CD4-positive, alpha-beta T cell (primary cell): ENCODE measurements at regions not wholly inside any gene's neighbourhood (a gene's known extent, or its start where the extent isn't known, plus 50 kb on each side); places are given as distances from the start of the nearest gene placed in this dataset.

Experiments used
- ATAC-seq: fragments of 200-7000 bp; cut with Tn5 transposase; one replicate; pipeline ENCODE4 v1.10.0; 2022; ENCODE audit warnings: mild to moderate bottlenecking; ENCODE audit not compliant: poor library complexity
- CTCF ChIA-PET: fragments of 350-600 bp; sonication (Branson Sonifier 250); formaldehyde crosslinking; loops from one replicate; lab custom pipeline; 2021; ENCODE audit warnings: antibody characterized with exemption, inconsistent platforms; lab: Charles Lee
- POLR2A ChIA-PET: fragments of 350-600 bp; sonication (Branson Sonifier 250); formaldehyde crosslinking; loops from one replicate; lab custom pipeline; 2021; ENCODE audit warnings: antibody characterized with exemption, inconsistent platforms; lab: Charles Lee
- DNase-seq, 14 experiments: peaks; one replicate each; pipeline ENCODE4 v3.0.0-alpha.2; 2013 to 2020; ENCODE audit warnings: mixed read lengths in 2 of 14
- H3K27ac ChIP-seq, 2 donors: one replicate each; pipeline versions ENCODE4 v1.5.1 to v1.7.0; 2013; ENCODE audit warnings: low read length in 2 of 2, low read depth in 1 of 2, mild to moderate bottlenecking in 1 of 2
- H3K27me3 ChIP-seq, 2 experiments: 1 replicate in 1 of 2; 2 replicates in 1 of 2; pipeline versions ENCODE4 v1.6.1 to v1.7.0; 2013; ENCODE audit warnings: low read length in 2 of 2, control low read depth in 1 of 2, mild to moderate bottlenecking in 1 of 2, moderate library complexity in 1 of 2; ENCODE audit not compliant: insufficient read depth in 2 of 2, control insufficient read depth in 1 of 2
- H3K36me3 ChIP-seq: one replicate; pipeline ENCODE4 v1.6.1; 2013; ENCODE audit warnings: low read length, control low read depth; ENCODE audit not compliant: insufficient read depth
- H3K4me1 ChIP-seq: one replicate; pipeline ENCODE4 v1.6.1; 2013; ENCODE audit warnings: low read length, control low read depth; ENCODE audit not compliant: insufficient read depth
- H3K4me3 ChIP-seq: one replicate; pipeline ENCODE4 v1.5.1; 2013; ENCODE audit warnings: mild to moderate bottlenecking, low read length, moderate library complexity
- H3K9me3 ChIP-seq, 2 experiments: 1 replicate in 1 of 2; 2 replicates in 1 of 2; pipeline versions ENCODE4 v1.6.1 to v1.7.0; 2013; ENCODE audit warnings: low read length in 2 of 2, mild to moderate bottlenecking in 2 of 2, control low read depth in 1 of 2, moderate library complexity in 1 of 2; ENCODE audit not compliant: control insufficient read depth in 1 of 2, insufficient read depth in 1 of 2
- H3K27ac Mint-ChIP-seq: one replicate; pipeline ENCODE4 v1.8.0; 2020; ENCODE audit warnings: mixed read lengths
- H3K27me3 Mint-ChIP-seq: one replicate; pipeline ENCODE4 v1.8.0; 2021; ENCODE audit warnings: mixed read lengths
- H3K36me3 Mint-ChIP-seq: one replicate; pipeline ENCODE4 v1.8.0; 2021; ENCODE audit warnings: low read depth, mixed read lengths
- H3K4me1 Mint-ChIP-seq: one replicate; pipeline ENCODE4 v1.8.0; 2021; ENCODE audit warnings: low read depth, mixed read lengths
- H3K4me3 Mint-ChIP-seq: one replicate; pipeline ENCODE4 v1.8.0; 2020; ENCODE audit warnings: mild to moderate bottlenecking, mixed read lengths
- H3K9me3 Mint-ChIP-seq: one replicate; pipeline ENCODE4 v1.8.0; 2020; ENCODE audit warnings: mixed read lengths
- CTCF ChIP-seq: fragments of 200-600 bp; IDR thresholded peaks from one replicate; pipeline ENCODE4 v1.8.0; 2022; ENCODE audit warnings: antibody characterized with exemption, mild to moderate bottlenecking
- intact Hi-C, 2 experiments: fragments of 100-400 bp; cut with DNase I in 1 of 2; cut with micrococcal nuclease in 1 of 2; formaldehyde crosslinking; loops; one replicate each; pipeline versions ENCODE4 v1.15.1 to v1.9.0; 2023 to 2025; cut with DNase I, micrococcal nuclease

GRCh38 chr7:19248681-19249080 lies 103.5 kb upstream of the FERD3L start:
- Mint-ChIP-seq H3K4me3 (no peak overlapping the region), H3K27ac (no peak overlapping the region), H3K27me3 (no peaks in the 10 kb centered on the region), H3K4me1 (no peaks in the 10 kb centered on the region), H3K36me3 (no peaks in the 10 kb centered on the region), H3K9me3 (peaks cover 9% of the 10 kb centered on the region)
- DNase-seq: no peak
- ChIA-PET POLR2A (no interaction called here), CTCF (no interaction called here)
- Histone ChIP-seq H3K36me3 (no peaks in the 10 kb centered on the region), H3K9me3 (peaks cover 0 to 4% of the 10 kb centered on the region in 2 experiments), H3K4me3 (no peak overlapping the region), H3K27ac (no peak overlapping the region), H3K27me3 (no peaks in the 10 kb centered on the region), H3K4me1 (no peaks in the 10 kb centered on the region)
- no peak for ATAC-seq
- TF ChIP-seq CTCF: no peak
- intact Hi-C loops: no loop called here

DNA sequence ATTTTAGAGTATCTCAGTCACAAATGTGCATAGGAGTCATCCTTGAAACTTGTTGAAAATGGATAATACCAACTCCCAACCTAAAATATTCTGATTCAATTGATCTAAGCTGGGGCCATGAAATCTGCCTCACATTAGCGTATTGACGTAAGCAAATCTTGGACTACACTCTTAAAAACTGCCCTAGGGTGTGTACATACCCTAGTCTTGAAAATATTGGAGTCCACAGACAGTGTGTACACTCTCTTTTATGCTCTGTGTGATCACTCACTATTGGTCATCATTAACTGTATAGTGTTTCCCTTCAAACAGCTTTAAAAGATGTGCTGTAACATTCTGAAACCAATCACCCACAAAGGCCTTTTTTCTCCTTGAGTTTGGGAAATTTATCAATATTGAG lies 102.9 kb upstream of the FERD3L start:
- CTCF ChIA-PET: no interaction called here
- no peak for TF ChIP-seq CTCF
- ATAC-seq (no peak), DNase-seq (no peak)
- H3K27ac Mint-ChIP-seq: no peak overlapping the region
- Histone ChIP-seq H3K4me3 (no peak overlapping the region), H3K36me3 (no peaks in the 10 kb centered on the region), H3K27ac (no peak overlapping the region), H3K9me3 (peaks cover 0 to 4% of the 10 kb centered on the region in 2 experiments), H3K4me1 (no peaks in the 10 kb centered on the region), H3K27me3 (no peaks in the 10 kb centered on the region)
- H3K27me3 Mint-ChIP-seq: no peaks in the 10 kb centered on the region
- H3K36me3 Mint-ChIP-seq: no peaks in the 10 kb centered on the region
- no peak overlapping the region for H3K4me3 Mint-ChIP-seq
- H3K9me3 Mint-ChIP-seq: peaks cover 12% of the 10 kb centered on the region
- H3K4me1 Mint-ChIP-seq: no peaks in the 10 kb centered on the region
- intact Hi-C loops: no loop called here
- POLR2A ChIA-PET: no interaction called here

- DNase-seq (no peak), ATAC-seq (no peak)
- CTCF ChIA-PET: no interaction called here
- H3K9me3 Mint-ChIP-seq: peaks cover 13% of the 10 kb centered on the region
- Histone ChIP-seq H3K4me1 (no peaks in the 10 kb centered on the region), H3K27ac (no peak overlapping the region), H3K9me3 (peaks cover 0 to 8% of the 10 kb centered on the region in 2 experiments), H3K27me3 (no peaks in the 10 kb centered on the region), H3K4me3 (no peak overlapping the region), H3K36me3 (no peaks in the 10 kb centered on the region)
- intact Hi-C loops: no loop called here
- no peaks in the 10 kb centered on the region for H3K36me3 Mint-ChIP-seq
- no peak overlapping the region for H3K4me3 Mint-ChIP-seq
- H3K27me3 Mint-ChIP-seq: no peaks in the 10 kb centered on the region
- POLR2A ChIA-PET: no interaction called here
- no peaks in the 10 kb centered on the region for H3K4me1 Mint-ChIP-seq
- TF ChIP-seq CTCF: no peak
- H3K27ac Mint-ChIP-seq: no peak overlapping the region
Observed at GRCh38 chr7:19247017-19247416, 101.8 kb upstream of the FERD3L start.
